ENCODE measurements at regions not wholly inside any gene's neighbourhood (a gene's known extent, or its start where the extent isn't known, plus 50 kb on each side); places are given as distances from the start of the nearest gene placed in this dataset.
"Not testable (repeated sequence)": the region's sequence is repeated elsewhere in the genome, so short reads cannot be mapped to it uniquely, and the experiment has no call there.

- H3K4me3 ChIP-seq (replicated peaks; ENCODE audit: low read depth, low read length): no peak overlapping the region
- TF ChIP-seq CTCF (IDR thresholded peaks at IDR 0.05; ENCODE audit: low read length, missing control alignments): no peak
- DNase-seq (ENCODE audit: low read depth): no peak
Observed at GRCh38 chr6:167416676-167417430, 92.0 kb downstream of the TTLL2 start.

DNA sequence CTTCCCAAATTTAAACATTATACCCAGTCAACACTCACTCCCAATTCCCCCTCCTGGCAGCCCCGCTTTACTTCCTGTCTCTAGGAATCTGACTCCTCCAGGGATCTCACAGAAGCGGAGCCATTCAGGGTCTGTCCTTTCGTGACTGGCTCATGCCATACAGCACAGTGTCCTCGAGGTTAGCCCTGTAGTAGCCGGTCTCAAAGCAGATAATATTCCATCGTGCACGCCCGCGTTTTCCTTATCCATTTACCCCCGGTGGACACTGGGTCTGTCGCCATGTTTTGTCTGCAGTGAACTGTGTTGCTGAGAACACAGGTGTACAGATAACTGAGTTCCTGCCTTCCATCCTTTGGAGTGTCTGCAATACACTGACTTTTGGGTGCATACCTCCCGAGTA, 95.3 kb downstream of the TTLL2 start:
- no peak overlapping the region for H3K4me3 ChIP-seq (replicated peaks; ENCODE audit: low read depth, low read length)
- no peak for DNase-seq (ENCODE audit: low read depth)
- TF ChIP-seq CTCF (IDR thresholded peaks at IDR 0.05; ENCODE audit: low read length, missing control alignments): no peak

DNA sequence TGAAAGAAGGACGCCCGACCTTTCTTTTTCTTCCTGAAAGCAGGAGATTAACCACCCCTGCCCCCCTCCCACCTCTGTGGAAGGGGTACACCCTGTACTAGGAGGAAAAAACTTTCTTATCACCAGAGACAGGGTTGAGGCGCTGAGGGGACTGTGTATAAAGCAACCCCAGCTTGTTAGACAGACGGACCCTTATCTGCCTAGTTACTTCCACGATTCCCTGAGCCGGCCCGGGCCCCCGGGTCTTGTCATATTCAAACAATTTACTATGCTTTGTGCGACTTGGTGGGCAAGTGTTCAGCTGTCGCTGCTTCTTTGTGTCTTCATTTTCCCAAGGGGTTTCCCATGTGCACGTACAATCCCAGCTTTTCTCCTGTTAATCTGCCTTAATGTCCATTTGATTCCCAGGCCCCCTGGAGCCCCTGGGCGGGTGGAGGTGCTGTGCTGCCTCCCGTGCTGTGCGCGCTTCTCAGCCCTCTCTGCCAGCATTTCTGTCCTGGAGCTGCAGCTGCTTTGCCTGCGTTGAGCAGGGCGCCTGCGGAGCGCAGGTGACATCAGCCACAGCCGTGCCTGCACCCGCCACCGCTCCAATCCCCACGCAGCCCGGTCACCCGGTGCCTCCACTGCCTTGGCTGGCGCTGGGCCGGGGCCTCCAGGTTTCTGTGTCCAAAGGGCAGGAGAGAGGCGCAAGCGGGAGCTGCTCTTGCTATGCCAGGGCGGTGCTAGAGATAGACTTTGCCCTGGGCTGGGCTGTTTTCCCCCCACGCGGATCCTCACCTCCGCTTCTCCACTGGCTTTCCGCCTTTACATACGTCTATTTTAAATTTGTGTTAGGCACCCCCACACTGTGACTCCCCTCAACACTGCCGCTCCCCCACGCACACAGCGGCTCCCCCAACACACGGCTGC, 96.2 kb downstream of the TTLL2 start:
- H3K4me3 ChIP-seq (replicated peaks; ENCODE audit: low read depth, low read length): no peak overlapping the region
- no peak for DNase-seq (ENCODE audit: low read depth)
- TF ChIP-seq CTCF (IDR thresholded peaks at IDR 0.05; ENCODE audit: low read length, missing control alignments): no peak

DNA sequence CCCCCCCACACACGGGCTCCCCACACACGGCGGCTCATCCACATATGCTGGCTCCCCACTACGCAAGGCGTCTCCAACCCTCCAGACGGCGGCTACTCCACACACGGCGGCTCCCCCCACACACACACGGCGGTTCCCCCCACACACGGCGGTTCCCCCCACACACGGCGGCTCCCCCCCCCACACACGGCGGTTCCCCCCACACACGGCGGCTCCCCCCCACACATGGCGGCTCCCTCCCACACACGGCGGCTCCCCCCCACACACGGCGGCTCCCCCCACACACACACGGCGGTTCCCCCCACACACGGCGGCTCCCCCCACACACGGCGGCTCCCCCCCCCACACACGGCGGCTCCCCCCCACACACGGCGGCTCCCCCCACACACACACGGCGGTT, 97.1 kb downstream of the TTLL2 start:
- DNase-seq (ENCODE audit: low read depth); H3K4me3 ChIP-seq (replicated peaks; ENCODE audit: low read depth, low read length): not testable (repeated sequence)

DNA sequence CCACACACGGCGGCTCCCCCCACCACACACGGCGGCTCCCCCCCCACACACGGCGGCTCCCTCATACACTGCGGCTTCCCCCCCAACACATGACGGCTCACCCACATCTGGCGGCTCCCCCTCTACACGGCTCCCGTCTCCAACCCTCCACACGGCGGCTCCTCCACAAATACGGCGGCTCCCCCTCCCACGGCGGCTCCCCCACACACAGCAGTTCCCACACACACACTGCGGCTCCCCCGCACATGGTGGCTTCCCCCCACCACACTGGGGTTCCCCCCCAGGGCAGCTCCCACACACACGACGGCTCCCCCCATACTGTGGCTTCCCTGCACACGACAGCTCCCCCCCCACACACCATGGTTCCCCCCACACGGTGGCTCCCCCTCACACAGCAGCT, 98.0 kb downstream of the TTLL2 start:
- no peak overlapping the region for H3K4me3 ChIP-seq (replicated peaks; ENCODE audit: low read depth, low read length)
- no peak for DNase-seq (ENCODE audit: low read depth)
- no peak for TF ChIP-seq CTCF (IDR thresholded peaks at IDR 0.05; ENCODE audit: low read length, missing control alignments)

DNA sequence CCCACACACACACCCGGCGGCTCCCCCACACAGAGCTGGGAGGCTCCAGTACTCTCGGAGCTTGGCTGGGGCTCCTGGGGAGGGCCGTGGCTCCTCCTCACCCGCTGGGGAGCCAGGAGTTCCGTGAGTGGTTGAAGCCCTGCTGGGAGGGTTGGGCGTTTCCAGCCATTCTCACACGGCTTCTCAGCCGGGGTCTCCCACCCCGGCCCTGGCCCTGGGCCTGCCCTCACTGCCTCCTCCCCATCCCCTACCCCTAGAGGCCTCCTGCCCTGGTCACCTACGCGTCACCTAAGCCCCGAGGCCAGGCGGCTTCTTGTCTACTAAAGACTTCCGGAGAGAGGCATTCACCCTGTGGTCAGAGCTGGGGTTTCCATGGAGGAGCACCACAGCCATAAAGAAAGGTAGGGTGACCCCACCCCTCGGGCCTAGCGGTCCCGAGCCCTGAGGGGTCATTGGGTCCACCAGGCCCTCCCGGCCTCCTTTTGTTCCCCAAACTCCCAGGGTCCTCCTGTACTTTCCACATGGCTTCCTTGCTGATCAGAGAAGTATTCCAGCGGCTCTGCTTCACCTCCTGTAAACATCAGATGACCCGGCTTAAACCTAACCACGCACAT, 99.3 kb downstream of the TTLL2 start:
- DNase-seq (ENCODE audit: low read depth): no peak
- no peak overlapping the region for H3K4me3 ChIP-seq (replicated peaks; ENCODE audit: low read depth, low read length)
- no peak for TF ChIP-seq CTCF (IDR thresholded peaks at IDR 0.05; ENCODE audit: low read length, missing control alignments)

DNA sequence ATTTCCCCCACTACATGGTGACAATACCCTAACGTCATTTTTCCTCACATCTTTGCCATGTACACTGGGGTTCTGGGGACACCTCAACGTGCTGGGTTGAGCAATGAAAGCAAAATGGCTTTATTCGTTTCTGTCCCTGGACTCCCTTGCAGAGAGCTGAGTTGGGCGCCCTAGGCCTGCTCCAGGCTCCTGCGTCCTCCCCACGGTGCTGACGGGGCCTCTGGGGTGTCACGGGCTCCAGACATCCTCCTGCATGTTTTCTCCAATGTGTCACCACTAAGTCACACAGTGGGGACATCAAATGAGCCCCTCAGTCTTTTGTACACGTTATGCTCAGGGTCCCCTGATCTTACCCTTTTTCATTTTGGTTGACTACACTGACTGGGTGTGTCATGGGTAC, 99.8 kb downstream of the TTLL2 start:
- no peak overlapping the region for H3K4me3 ChIP-seq (replicated peaks; ENCODE audit: low read depth, low read length)
- TF ChIP-seq CTCF (IDR thresholded peaks at IDR 0.05; ENCODE audit: low read length, missing control alignments): no peak
- no peak for DNase-seq (ENCODE audit: low read depth)

All from fibroblast of pulmonary artery (primary cell).